ENCODE measurements at regions not wholly inside any gene's neighbourhood (a gene's known extent, or its start where the extent isn't known, plus 50 kb on each side); places are given as distances from the start of the nearest gene placed in this dataset.

- no peak overlapping the region for H3K9ac ChIP-seq (ENCODE audit: low read length)
- DNase-seq (no peak), ATAC-seq (no peak)
- H3F3A ChIP-seq (ENCODE audit: low read length, unreplicated experiment), result no peaks in the 10 kb centered on the region
- intact Hi-C loops (cut with micrococcal nuclease), result no loop called here
- TF ChIP-seq CTCF (conservative IDR thresholded peaks at IDR 0.05; ENCODE audit: low read depth, low read length) (no peak), EZH2phosphoT487 (IDR thresholded peaks at IDR 0.05; ENCODE audit: borderline replicate concordance, low read length) (no peak), EZH2 (IDR thresholded peaks at IDR 0.05; ENCODE audit: low read length, unreplicated experiment) (no peak)
- no peaks in the 10 kb centered on the region for H3K4me1 ChIP-seq (ENCODE audit: insufficient read depth, low read length)
- H3K9me2 ChIP-seq (replicated peaks; ENCODE audit: low read length), result no peaks in the 10 kb centered on the region
- CTCF ChIA-PET, result no interaction called here
- H3K79me2 ChIP-seq (ENCODE audit: low read length), result no peaks in the 10 kb centered on the region
- no peak overlapping the region for H2AFZ ChIP-seq (ENCODE audit: low read length)
- H3K9me3 ChIP-seq (ENCODE audit: low read length), result no peaks in the 10 kb centered on the region
- POLR2A ChIA-PET (ENCODE audit: unreplicated experiment), result no interaction called here
- BruUV-seq (replicated peaks), result no TSS peak
- H4K20me1 ChIP-seq (ENCODE audit: low read length), result no peaks in the 10 kb centered on the region
- no peaks in the 10 kb centered on the region for H3K27me3 ChIP-seq (ENCODE audit: low read length)
- H3K27ac ChIP-seq (ENCODE audit: low read length), result no peak overlapping the region
- H3K4me2 ChIP-seq (ENCODE audit: low read length), result no peak overlapping the region
- H3K4me3 ChIP-seq (ENCODE audit: low read length), result no peak overlapping the region
- no peaks in the 10 kb centered on the region for H3K36me3 ChIP-seq (ENCODE audit: low read depth, low read length)
Observed at GRCh38 chr18:22088029-22088428, 81.4 kb upstream of the GATA6 start.

- intact Hi-C loops (cut with micrococcal nuclease), result no loop called here
- no peaks in the 10 kb centered on the region for H3F3A ChIP-seq (ENCODE audit: low read length, unreplicated experiment)
- H3K9ac ChIP-seq (ENCODE audit: low read length), result no peak overlapping the region
- H3K9me3 ChIP-seq (ENCODE audit: low read length), result no peaks in the 10 kb centered on the region
- no peaks in the 10 kb centered on the region for H3K4me1 ChIP-seq (ENCODE audit: insufficient read depth, low read length)
- no peak overlapping the region for H2AFZ ChIP-seq (ENCODE audit: low read length)
- ChIA-PET CTCF (interaction anchor here (0.7 kb wide), 1 partner anchor 34 kb away, joined by 4 read pairs; no protein-coding TSS in a partner anchor), POLR2A (ENCODE audit: unreplicated experiment) (no interaction called here)
- no peaks in the 10 kb centered on the region for H3K9me2 ChIP-seq (replicated peaks; ENCODE audit: low read length)
- no peaks in the 10 kb centered on the region for H3K27me3 ChIP-seq (ENCODE audit: low read length)
- H3K36me3 ChIP-seq (ENCODE audit: low read depth, low read length), result no peaks in the 10 kb centered on the region
- H3K79me2 ChIP-seq (ENCODE audit: low read length), result no peaks in the 10 kb centered on the region
- DNase-seq (no peak), ATAC-seq (no peak)
- H3K4me2 ChIP-seq (ENCODE audit: low read length), result no peak overlapping the region
- no peaks in the 10 kb centered on the region for H4K20me1 ChIP-seq (ENCODE audit: low read length)
- no TSS peak for BruUV-seq (replicated peaks)
- TF ChIP-seq CTCF (conservative IDR thresholded peaks at IDR 0.05; ENCODE audit: low read depth, low read length) (no peak), EZH2phosphoT487 (IDR thresholded peaks at IDR 0.05; ENCODE audit: borderline replicate concordance, low read length) (no peak), EZH2 (IDR thresholded peaks at IDR 0.05; ENCODE audit: low read length, unreplicated experiment) (no peak)
- H3K27ac ChIP-seq (ENCODE audit: low read length), result no peak overlapping the region
- H3K4me3 ChIP-seq (ENCODE audit: low read length), result no peak overlapping the region
Observed at GRCh38 chr18:22088996-22089640, 80.3 kb upstream of the GATA6 start.

- no peak for ATAC-seq
- H3K9me2 ChIP-seq (replicated peaks; ENCODE audit: low read length), result no peaks in the 10 kb centered on the region
- BruUV-seq (replicated peaks), result no TSS peak
Observed at GRCh38 chr18:22091341-22091740, 78.0 kb upstream of the GATA6 start.

More at GRCh38 chr18:22091341-22091740, 78.0 kb upstream of the GATA6 start:
- Histone ChIP-seq H3K4me1 (ENCODE audit: insufficient read depth, low read length) (no peaks in the 10 kb centered on the region), H3K36me3 (ENCODE audit: low read depth, low read length) (no peaks in the 10 kb centered on the region), H3K4me2 (ENCODE audit: low read length) (no peak overlapping the region), H3K27me3 (ENCODE audit: low read length) (no peaks in the 10 kb centered on the region), H3K79me2 (ENCODE audit: low read length) (no peaks in the 10 kb centered on the region), H4K20me1 (ENCODE audit: low read length) (no peaks in the 10 kb centered on the region), H2AFZ (ENCODE audit: low read length) (no peak overlapping the region), H3K9me3 (ENCODE audit: low read length) (no peaks in the 10 kb centered on the region), H3K4me3 (ENCODE audit: low read length) (no peak overlapping the region), H3K27ac (ENCODE audit: low read length) (no peak overlapping the region), H3K9ac (ENCODE audit: low read length) (no peak overlapping the region), H3F3A (ENCODE audit: low read length, unreplicated experiment) (no peaks in the 10 kb centered on the region)
- ChIA-PET POLR2A (ENCODE audit: unreplicated experiment) (no interaction called here), CTCF (no interaction called here)
- TF ChIP-seq EZH2 (IDR thresholded peaks at IDR 0.05; ENCODE audit: low read length, unreplicated experiment) (no peak), CTCF (conservative IDR thresholded peaks at IDR 0.05; ENCODE audit: low read depth, low read length) (no peak), EZH2phosphoT487 (IDR thresholded peaks at IDR 0.05; ENCODE audit: borderline replicate concordance, low read length) (no peak)
- intact Hi-C loops (cut with micrococcal nuclease), result no loop called here
- no peak for DNase-seq
